AG04449 (cell line): ENCODE measurements at regions not wholly inside any gene's neighbourhood (a gene's known extent, or its start where the extent isn't known, plus 50 kb on each side); places are given as distances from the start of the nearest gene placed in this dataset.
A peak's percentile ranks its signal among the peaks of the same experiment; 100 is the strongest.
"Not testable (repeated sequence)": the region's sequence is repeated elsewhere in the genome, so short reads cannot be mapped to it uniquely, and the experiment has no call there.

ENCODE experiments used
- CTCF ChIA-PET: fragments of 350-600 bp; formaldehyde crosslinking; extraction: SDS; loops from one replicate; lab custom pipeline; 2021; ENCODE audit warnings: antibody characterized with exemption; lab: Yijun Ruan, JAX
- POLR2A ChIA-PET: fragments of 400-600, 350-600 bp; formaldehyde crosslinking; extraction: SDS; loops from one replicate; lab custom pipeline; 2020; ENCODE audit warnings: antibody characterized with exemption, inconsistent platforms; lab: Yijun Ruan, JAX
- DNase-seq: peaks from one replicate; pipeline ENCODE4 v3.0.0-alpha.2; 2010; ENCODE audit warnings: low read depth, low spot score
- H3K4me3 ChIP-seq: 2 replicates; pipeline ENCODE4 v1.5.1; 2011; ENCODE audit warnings: low read depth, mild to moderate bottlenecking, control low read depth, low read length
- TF ChIP-seq, protein P1 (sequence below): IDR thresholded peaks from one replicate; pipeline ENCODE4 v1.5.1; 2011; ENCODE audit warnings: mild to moderate bottlenecking, moderate library complexity, low read length, control low read depth, inconsistent platforms; ENCODE audit not compliant: insufficient read depth; ENCODE audit errors: missing control alignments

DNA sequence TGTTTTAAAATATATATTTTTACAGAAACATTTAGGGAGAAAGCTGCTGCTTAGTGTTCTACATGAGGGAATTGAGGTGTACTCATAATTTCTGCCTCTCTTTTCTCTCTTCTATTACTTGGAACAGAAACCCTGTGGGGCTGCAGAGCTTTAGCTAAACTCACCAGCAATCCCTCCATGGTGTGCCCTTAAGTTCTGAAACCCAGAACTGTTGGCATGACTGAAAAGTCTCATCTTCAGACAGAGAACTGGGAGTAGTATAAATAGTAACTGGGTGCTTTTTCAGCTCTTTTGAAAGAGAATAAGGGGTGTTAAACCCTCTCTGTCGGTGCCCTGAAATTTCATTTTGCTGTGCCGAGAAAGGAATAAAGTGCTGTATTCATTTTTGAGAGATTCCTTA, 294.9 kb upstream of the BOD1L1 start:
- ChIA-PET CTCF (interaction anchor here (2.0 to 7.4 kb wide), 4 partner anchors 10 to 267 kb away, joined by 6 to 64 read pairs (median 30); no protein-coding TSS in a partner anchor), POLR2A (interaction anchor here (0.7 to 5.8 kb wide), 4 partner anchors 15 to 189 kb away, joined by 3 to 44 read pairs (median 3); no protein-coding TSS in a partner anchor)
- no peak overlapping the region for H3K4me3 ChIP-seq
- TF ChIP-seq, protein P1, sequence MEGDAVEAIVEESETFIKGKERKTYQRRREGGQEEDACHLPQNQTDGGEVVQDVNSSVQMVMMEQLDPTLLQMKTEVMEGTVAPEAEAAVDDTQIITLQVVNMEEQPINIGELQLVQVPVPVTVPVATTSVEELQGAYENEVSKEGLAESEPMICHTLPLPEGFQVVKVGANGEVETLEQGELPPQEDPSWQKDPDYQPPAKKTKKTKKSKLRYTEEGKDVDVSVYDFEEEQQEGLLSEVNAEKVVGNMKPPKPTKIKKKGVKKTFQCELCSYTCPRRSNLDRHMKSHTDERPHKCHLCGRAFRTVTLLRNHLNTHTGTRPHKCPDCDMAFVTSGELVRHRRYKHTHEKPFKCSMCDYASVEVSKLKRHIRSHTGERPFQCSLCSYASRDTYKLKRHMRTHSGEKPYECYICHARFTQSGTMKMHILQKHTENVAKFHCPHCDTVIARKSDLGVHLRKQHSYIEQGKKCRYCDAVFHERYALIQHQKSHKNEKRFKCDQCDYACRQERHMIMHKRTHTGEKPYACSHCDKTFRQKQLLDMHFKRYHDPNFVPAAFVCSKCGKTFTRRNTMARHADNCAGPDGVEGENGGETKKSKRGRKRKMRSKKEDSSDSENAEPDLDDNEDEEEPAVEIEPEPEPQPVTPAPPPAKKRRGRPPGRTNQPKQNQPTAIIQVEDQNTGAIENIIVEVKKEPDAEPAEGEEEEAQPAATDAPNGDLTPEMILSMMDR = no peak
- DNase-seq = no peak

DNA sequence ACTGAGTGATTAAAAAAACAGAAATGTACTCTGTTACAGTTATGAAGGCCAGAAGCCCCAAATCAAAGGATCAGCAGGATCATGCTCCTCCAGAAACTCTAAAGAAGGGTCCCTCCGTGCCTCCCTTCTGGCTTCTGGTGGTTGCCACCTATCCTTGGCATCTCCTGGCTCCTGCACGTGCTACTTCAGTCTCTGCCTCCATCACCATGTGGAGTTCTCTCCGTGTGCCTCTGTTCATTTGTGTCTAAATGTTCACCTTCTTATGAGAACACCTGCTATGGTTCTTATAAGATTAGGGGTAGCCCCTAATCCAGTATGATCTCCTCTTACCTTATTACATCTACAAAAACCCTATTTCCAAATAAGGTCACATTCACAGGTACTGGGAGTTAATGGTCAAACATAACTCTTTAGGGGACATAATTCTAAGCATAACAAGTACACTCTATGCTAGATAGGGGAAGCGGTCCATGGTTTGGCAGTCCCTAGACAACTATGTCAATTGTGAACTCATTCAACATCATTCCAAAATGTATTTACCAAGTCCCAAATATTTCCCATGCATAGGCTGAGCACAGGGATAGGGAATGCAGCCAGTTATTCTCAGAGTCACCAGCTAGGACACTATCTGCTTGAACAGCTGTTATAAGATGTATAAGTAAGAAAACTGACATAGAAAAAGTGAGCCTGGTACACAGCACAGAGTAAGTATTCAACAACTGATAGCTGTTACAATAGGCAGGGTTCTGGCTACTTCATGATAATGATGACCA, 295.5 kb upstream of the BOD1L1 start:
- no peak for DNase-seq
- CTCF ChIA-PET = interaction anchor here (2.0 to 7.3 kb wide), 5 partner anchors 9 to 269 kb away, joined by 6 to 64 read pairs (median 11); no protein-coding TSS in a partner anchor
- POLR2A ChIA-PET = interaction anchor here (1.1 to 5.8 kb wide), 3 partner anchors 10 to 269 kb away, joined by 3 to 44 read pairs (median 6); no protein-coding TSS in a partner anchor
- no peak overlapping the region for H3K4me3 ChIP-seq
- TF ChIP-seq, protein P1 = no peak

DNA sequence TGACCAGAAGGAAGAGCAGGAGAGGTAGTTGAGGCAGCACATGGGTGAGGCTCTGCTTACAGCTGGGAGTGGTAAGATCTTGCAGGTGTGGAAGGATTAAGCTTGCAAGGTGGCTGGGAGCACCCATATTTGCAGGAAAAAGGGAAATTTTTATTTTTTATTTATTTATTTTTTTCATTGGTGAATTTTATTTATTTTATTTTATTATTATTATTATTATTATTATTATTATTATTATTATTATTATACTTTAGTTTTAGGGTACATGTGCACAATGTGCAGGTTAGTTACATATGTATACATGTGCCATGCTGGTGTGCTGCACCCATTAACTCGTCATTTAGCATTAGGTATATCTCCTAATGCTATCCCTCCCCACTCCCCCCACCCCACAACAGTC, 297.4 kb upstream of the BOD1L1 start:
- POLR2A ChIA-PET, H3K4me3 ChIP-seq, DNase-seq: not testable (repeated sequence)
- CTCF ChIA-PET = interaction anchor here (2.3 kb wide), 2 partner anchors 8 to 271 kb away, joined by 7 to 11 read pairs; no protein-coding TSS in a partner anchor

DNA sequence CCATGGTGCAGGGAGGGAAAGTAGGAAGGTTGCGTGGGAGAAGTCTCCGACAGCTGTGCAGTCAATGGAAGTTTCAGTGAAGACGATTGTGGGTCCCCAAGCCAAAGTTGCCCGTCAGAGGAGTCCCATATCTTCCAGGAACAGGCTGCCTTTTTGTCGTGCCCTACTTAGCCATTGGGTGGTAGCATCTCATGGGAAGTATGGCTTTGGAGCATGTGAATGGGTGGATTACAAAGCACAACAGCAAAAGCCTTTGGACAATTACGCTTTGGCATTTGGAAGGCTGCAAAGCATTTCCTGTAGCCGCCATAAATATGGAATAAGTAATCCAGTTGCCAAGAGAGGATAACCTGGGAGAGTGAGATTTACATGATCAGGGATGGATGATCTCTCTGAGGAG, 300.7 kb upstream of the BOD1L1 start:
- POLR2A ChIA-PET = no interaction called here
- TF ChIP-seq, protein P1 = no peak
- no peak for DNase-seq
- CTCF ChIA-PET = no interaction called here
- H3K4me3 ChIP-seq = no peak overlapping the region

DNA sequence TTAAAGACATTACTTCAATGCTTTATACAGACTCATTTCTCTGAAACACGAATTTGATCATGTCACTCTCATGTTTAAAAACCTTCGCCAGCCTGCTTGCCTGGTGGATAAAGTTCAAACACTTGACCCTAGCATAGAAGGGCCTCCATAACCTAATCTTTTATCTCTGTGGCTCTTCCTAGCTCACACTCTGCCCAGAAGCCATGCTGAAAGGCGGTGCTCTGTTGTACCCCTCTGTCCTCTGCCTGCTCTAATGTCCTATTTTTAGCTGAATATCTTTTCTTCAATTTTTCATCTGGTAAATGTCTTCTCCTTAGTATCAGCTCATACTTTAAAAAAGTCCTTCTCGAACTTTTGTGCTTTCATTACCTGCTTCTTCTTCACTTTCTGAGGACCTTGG, 302.6 kb upstream of the BOD1L1 start:
- DNase-seq = no peak
- no peak overlapping the region for H3K4me3 ChIP-seq
- TF ChIP-seq, protein P1 = no peak
- ChIA-PET POLR2A (no interaction called here), CTCF (interaction anchor here (1.1 kb wide), 1 partner anchor 276 kb away, joined by 3 read pairs; no protein-coding TSS in a partner anchor)

DNA sequence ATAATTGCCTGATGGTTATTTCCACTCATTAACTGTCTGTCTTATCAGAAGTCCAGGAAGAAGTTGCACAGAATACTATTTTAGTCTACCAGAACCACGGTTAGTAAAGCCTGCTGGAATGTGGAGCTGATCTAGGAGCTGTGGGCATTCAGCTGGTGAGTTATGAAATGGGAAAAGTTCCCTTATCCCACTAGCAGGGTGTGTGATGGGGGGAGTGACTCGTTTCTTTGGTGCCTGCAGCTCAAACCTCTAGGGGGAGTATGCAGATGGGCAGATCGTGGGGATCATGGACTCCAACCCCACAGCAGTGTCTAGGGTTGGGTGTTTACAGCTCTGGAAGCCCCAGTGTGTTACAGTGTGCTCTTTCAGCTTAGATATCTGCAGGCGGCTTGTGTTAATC, 305.7 kb upstream of the BOD1L1 start:
- ChIA-PET CTCF (interaction anchor here (0.8 to 3.1 kb wide), 5 partner anchors 9 to 26 kb away, joined by 3 to 15 read pairs (median 7); no protein-coding TSS in a partner anchor), POLR2A (interaction anchor here (1.0 to 1.7 kb wide), 4 partner anchors 9 to 33 kb away, joined by 3 to 6 read pairs (median 4); no protein-coding TSS in a partner anchor)
- TF ChIP-seq, protein P1 = peak; percentile 23
- no peak overlapping the region for H3K4me3 ChIP-seq
- peak; percentile 63 for DNase-seq
